ENCODE measurements at regions not wholly inside any gene's neighbourhood (a gene's known extent, or its start where the extent isn't known, plus 50 kb on each side); places are given as distances from the start of the nearest gene placed in this dataset.

- TF ChIP-seq TRIM24 (IDR thresholded peaks at IDR 0.05) (no peak), ZNF592 (IDR thresholded peaks at IDR 0.05) (no peak), MGA (IDR thresholded peaks at IDR 0.05) (no peak), CTCF (IDR thresholded peaks at IDR 0.05 in 2 of 3, conservative IDR thresholded peaks at IDR 0.05 in 1 of 3; ENCODE audit: insufficient read depth in 2 of 3, low read depth in 1 of 3, low read length in 3 of 3) (no peak), NR2C2 (CRISPR knock-in tag; IDR thresholded peaks at IDR 0.05) (no peak), NR2C2 (tag; IDR thresholded peaks at IDR 0.05) (no peak), RAD21 (CRISPR knock-in tag; conservative IDR thresholded peaks at IDR 0.05 in 1 of 2, IDR thresholded peaks at IDR 0.05 in 1 of 2) (no peak), PREB (CRISPR knock-in tag; IDR thresholded peaks at IDR 0.05) (no peak), POLR2A (conservative IDR thresholded peaks at IDR 0.05) (no peak), NONO (IDR thresholded peaks at IDR 0.05; ENCODE audit: low read depth in 2 of 2, low read length in 1 of 2) (no peak), RUNX1 (IDR thresholded peaks at IDR 0.05; ENCODE audit: low read depth) (no peak), ZNF444 (CRISPR knock-in tag; IDR thresholded peaks at IDR 0.05) (no peak), FOXJ3 (CRISPR knock-in tag; IDR thresholded peaks at IDR 0.05) (no peak)
Observed at GRCh38 chr16:59881376-59881775, 1147.3 kb upstream of the GOT2 start.
